ENCODE measurements at regions not wholly inside any gene's neighbourhood (a gene's known extent, or its start where the extent isn't known, plus 50 kb on each side); places are given as distances from the start of the nearest gene placed in this dataset.

GRCh38 chr15:38614621-38615020 is 50.0 kb upstream of the RASGRP1 start:
- no peaks in the 10 kb centered on the region for H3K27me3 ChIP-seq (ENCODE audit: control insufficient read depth, insufficient read depth, low read length)
- no peak overlapping the region for H3K4me3 ChIP-seq (ENCODE audit: low read length)
- H3K9ac ChIP-seq (ENCODE audit: low read length): no peak overlapping the region
- H3K4me1 ChIP-seq (ENCODE audit: control insufficient read depth, insufficient read depth, low read length): no peaks in the 10 kb centered on the region
- no peaks in the 10 kb centered on the region for H3K9me3 ChIP-seq (ENCODE audit: control insufficient read depth, low read length)
- no peaks in the 10 kb centered on the region for H3K36me3 ChIP-seq (ENCODE audit: control insufficient read depth, insufficient read depth, low read length)

GRCh38 chr15:38617831-38618230 is 53.2 kb upstream of the RASGRP1 start:
- Histone ChIP-seq H3K4me1 (ENCODE audit: control insufficient read depth, insufficient read depth, low read length) (peaks cover 14% of the 10 kb centered on the region), H3K36me3 (ENCODE audit: control insufficient read depth, insufficient read depth, low read length) (no peaks in the 10 kb centered on the region), H3K4me3 (ENCODE audit: low read length) (no peak overlapping the region), H3K27me3 (ENCODE audit: control insufficient read depth, insufficient read depth, low read length) (no peaks in the 10 kb centered on the region), H3K9me3 (ENCODE audit: control insufficient read depth, low read length) (no peaks in the 10 kb centered on the region), H3K9ac (ENCODE audit: low read length) (no peak overlapping the region)

GRCh38 chr15:38618242-38618955 is 53.8 kb upstream of the RASGRP1 start:
- H3K9me3 ChIP-seq (ENCODE audit: control insufficient read depth, low read length): no peaks in the 10 kb centered on the region
- no peaks in the 10 kb centered on the region for H3K36me3 ChIP-seq (ENCODE audit: control insufficient read depth, insufficient read depth, low read length)
- no peak overlapping the region for H3K9ac ChIP-seq (ENCODE audit: low read length)
- no peak overlapping the region for H3K4me3 ChIP-seq (ENCODE audit: low read length)
- peaks cover 19% of the 10 kb centered on the region for H3K4me1 ChIP-seq (ENCODE audit: control insufficient read depth, insufficient read depth, low read length)
- no peaks in the 10 kb centered on the region for H3K27me3 ChIP-seq (ENCODE audit: control insufficient read depth, insufficient read depth, low read length)

GRCh38 chr15:38620098-38620497 is 55.5 kb upstream of the RASGRP1 start:
- H3K9ac ChIP-seq (ENCODE audit: low read length): no peak overlapping the region
- H3K9me3 ChIP-seq (ENCODE audit: control insufficient read depth, low read length): no peaks in the 10 kb centered on the region
- no peaks in the 10 kb centered on the region for H3K36me3 ChIP-seq (ENCODE audit: control insufficient read depth, insufficient read depth, low read length)
- H3K4me3 ChIP-seq (ENCODE audit: low read length): no peak overlapping the region
- H3K4me1 ChIP-seq (ENCODE audit: control insufficient read depth, insufficient read depth, low read length): peaks cover 28% of the 10 kb centered on the region
- H3K27me3 ChIP-seq (ENCODE audit: control insufficient read depth, insufficient read depth, low read length): no peaks in the 10 kb centered on the region

- H3K4me1 ChIP-seq (ENCODE audit: control insufficient read depth, insufficient read depth, low read length): peaks cover 28% of the 10 kb centered on the region
- no peak overlapping the region for H3K9ac ChIP-seq (ENCODE audit: low read length)
- H3K9me3 ChIP-seq (ENCODE audit: control insufficient read depth, low read length): no peaks in the 10 kb centered on the region
- no peak overlapping the region for H3K4me3 ChIP-seq (ENCODE audit: low read length)
- no peaks in the 10 kb centered on the region for H3K27me3 ChIP-seq (ENCODE audit: control insufficient read depth, insufficient read depth, low read length)
- no peaks in the 10 kb centered on the region for H3K36me3 ChIP-seq (ENCODE audit: control insufficient read depth, insufficient read depth, low read length)
Observed at GRCh38 chr15:38620851-38621594, 56.4 kb upstream of the RASGRP1 start.

- Histone ChIP-seq H3K9me3 (ENCODE audit: control insufficient read depth, low read length) (no peaks in the 10 kb centered on the region), H3K9ac (ENCODE audit: low read length) (no peak overlapping the region), H3K4me1 (ENCODE audit: control insufficient read depth, insufficient read depth, low read length) (peaks cover 28% of the 10 kb centered on the region), H3K27me3 (ENCODE audit: control insufficient read depth, insufficient read depth, low read length) (no peaks in the 10 kb centered on the region), H3K36me3 (ENCODE audit: control insufficient read depth, insufficient read depth, low read length) (no peaks in the 10 kb centered on the region), H3K4me3 (ENCODE audit: low read length) (no peak overlapping the region)
Observed at GRCh38 chr15:38622304-38622703, 57.7 kb upstream of the RASGRP1 start.

GRCh38 chr15:38622908-38623307 is 58.3 kb upstream of the RASGRP1 start:
- H3K9me3 ChIP-seq (ENCODE audit: control insufficient read depth, low read length): no peaks in the 10 kb centered on the region
- no peaks in the 10 kb centered on the region for H3K27me3 ChIP-seq (ENCODE audit: control insufficient read depth, insufficient read depth, low read length)
- H3K36me3 ChIP-seq (ENCODE audit: control insufficient read depth, insufficient read depth, low read length): no peaks in the 10 kb centered on the region
- no peak overlapping the region for H3K4me3 ChIP-seq (ENCODE audit: low read length)
- peaks cover 32% of the 10 kb centered on the region for H3K4me1 ChIP-seq (ENCODE audit: control insufficient read depth, insufficient read depth, low read length)
- no peak overlapping the region for H3K9ac ChIP-seq (ENCODE audit: low read length)

GRCh38 chr15:38623744-38624143 is 59.1 kb upstream of the RASGRP1 start:
- Histone ChIP-seq H3K9ac (ENCODE audit: low read length) (no peak overlapping the region), H3K9me3 (ENCODE audit: control insufficient read depth, low read length) (no peaks in the 10 kb centered on the region), H3K36me3 (ENCODE audit: control insufficient read depth, insufficient read depth, low read length) (no peaks in the 10 kb centered on the region), H3K27me3 (ENCODE audit: control insufficient read depth, insufficient read depth, low read length) (no peaks in the 10 kb centered on the region), H3K4me1 (ENCODE audit: control insufficient read depth, insufficient read depth, low read length) (peaks cover 32% of the 10 kb centered on the region), H3K4me3 (ENCODE audit: low read length) (no peak overlapping the region)

GRCh38 chr15:38624244-38625205 is 59.9 kb upstream of the RASGRP1 start:
- H3K27me3 ChIP-seq (ENCODE audit: control insufficient read depth, insufficient read depth, low read length): no peaks in the 10 kb centered on the region
- H3K9ac ChIP-seq (ENCODE audit: low read length): no peak overlapping the region
- no peak overlapping the region for H3K4me3 ChIP-seq (ENCODE audit: low read length)
- no peaks in the 10 kb centered on the region for H3K9me3 ChIP-seq (ENCODE audit: control insufficient read depth, low read length)
- H3K4me1 ChIP-seq (ENCODE audit: control insufficient read depth, insufficient read depth, low read length): peaks cover 32% of the 10 kb centered on the region
- no peaks in the 10 kb centered on the region for H3K36me3 ChIP-seq (ENCODE audit: control insufficient read depth, insufficient read depth, low read length)

- Histone ChIP-seq H3K9me3 (ENCODE audit: control insufficient read depth, low read length) (no peaks in the 10 kb centered on the region), H3K4me1 (ENCODE audit: control insufficient read depth, insufficient read depth, low read length) (peaks cover 20% of the 10 kb centered on the region), H3K4me3 (ENCODE audit: low read length) (no peak overlapping the region), H3K9ac (ENCODE audit: low read length) (no peak overlapping the region), H3K27me3 (ENCODE audit: control insufficient read depth, insufficient read depth, low read length) (no peaks in the 10 kb centered on the region), H3K36me3 (ENCODE audit: control insufficient read depth, insufficient read depth, low read length) (no peaks in the 10 kb centered on the region)
Observed at GRCh38 chr15:38625886-38626285, 61.3 kb upstream of the RASGRP1 start.

- Histone ChIP-seq H3K27me3 (ENCODE audit: control insufficient read depth, insufficient read depth, low read length) (no peaks in the 10 kb centered on the region), H3K36me3 (ENCODE audit: control insufficient read depth, insufficient read depth, low read length) (no peaks in the 10 kb centered on the region), H3K9me3 (ENCODE audit: control insufficient read depth, low read length) (no peaks in the 10 kb centered on the region), H3K4me3 (ENCODE audit: low read length) (no peak overlapping the region), H3K9ac (ENCODE audit: low read length) (no peak overlapping the region), H3K4me1 (ENCODE audit: control insufficient read depth, insufficient read depth, low read length) (peaks cover 18% of the 10 kb centered on the region)
Observed at GRCh38 chr15:38626443-38627050, 61.9 kb upstream of the RASGRP1 start.
